Gastrocnemius medialis (tissue), 4 donors: ENCODE measurements at regions not wholly inside any gene's neighbourhood (a gene's known extent, or its start where the extent isn't known, plus 50 kb on each side); places are given as distances from the start of the nearest gene placed in this dataset.

Experiments used
- POLR2A ChIP-seq, 2 donors: fragments of 450-650 bp; IDR thresholded peaks; one replicate each; pipeline ENCODE4 v1.6.1; 2017; ENCODE audit warnings: antibody characterized with exemption in 2 of 2, mild to moderate bottlenecking in 2 of 2, moderate library complexity in 2 of 2
- TF ChIP-seq, protein P1 (sequence below), 5 experiments: fragments of 450-650 bp in 3 of 5; fragments of 200-600 bp in 2 of 5; sonication (generic) in 2 of 5; IDR thresholded peaks in 4 of 5; conservative IDR thresholded peaks in 1 of 5; 1 replicate in 4 of 5; 2 replicates in 1 of 5; pipeline ENCODE4 v1.5.1; 2016 to 2019; ENCODE audit warnings: antibody characterized with exemption in 5 of 5, mild to moderate bottlenecking in 3 of 5, moderate library complexity in 3 of 5

DNA sequence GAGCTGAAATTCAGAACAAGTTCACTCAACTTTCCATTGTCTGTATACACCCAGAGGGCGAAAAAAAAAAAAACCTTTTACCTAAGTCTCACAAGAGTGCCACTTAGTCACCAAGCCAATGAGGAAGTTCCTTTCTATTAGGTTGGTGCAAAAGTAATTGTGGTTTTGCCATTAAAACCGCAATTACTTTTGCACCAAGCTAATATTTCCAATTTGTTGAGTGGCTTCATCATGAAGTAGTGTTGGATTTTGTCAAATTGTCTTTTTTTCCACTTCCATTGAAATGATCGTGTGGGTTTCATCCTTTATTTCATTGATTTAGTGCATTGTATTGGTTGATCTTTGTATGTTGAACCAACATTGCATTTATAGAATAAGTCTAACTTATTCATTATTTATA is 253.9 kb downstream of the ZIC4 start:
- TF ChIP-seq, protein P1, sequence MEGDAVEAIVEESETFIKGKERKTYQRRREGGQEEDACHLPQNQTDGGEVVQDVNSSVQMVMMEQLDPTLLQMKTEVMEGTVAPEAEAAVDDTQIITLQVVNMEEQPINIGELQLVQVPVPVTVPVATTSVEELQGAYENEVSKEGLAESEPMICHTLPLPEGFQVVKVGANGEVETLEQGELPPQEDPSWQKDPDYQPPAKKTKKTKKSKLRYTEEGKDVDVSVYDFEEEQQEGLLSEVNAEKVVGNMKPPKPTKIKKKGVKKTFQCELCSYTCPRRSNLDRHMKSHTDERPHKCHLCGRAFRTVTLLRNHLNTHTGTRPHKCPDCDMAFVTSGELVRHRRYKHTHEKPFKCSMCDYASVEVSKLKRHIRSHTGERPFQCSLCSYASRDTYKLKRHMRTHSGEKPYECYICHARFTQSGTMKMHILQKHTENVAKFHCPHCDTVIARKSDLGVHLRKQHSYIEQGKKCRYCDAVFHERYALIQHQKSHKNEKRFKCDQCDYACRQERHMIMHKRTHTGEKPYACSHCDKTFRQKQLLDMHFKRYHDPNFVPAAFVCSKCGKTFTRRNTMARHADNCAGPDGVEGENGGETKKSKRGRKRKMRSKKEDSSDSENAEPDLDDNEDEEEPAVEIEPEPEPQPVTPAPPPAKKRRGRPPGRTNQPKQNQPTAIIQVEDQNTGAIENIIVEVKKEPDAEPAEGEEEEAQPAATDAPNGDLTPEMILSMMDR (IDR thresholded peaks at IDR 0.05 in 4 of 5, conservative IDR thresholded peaks at IDR 0.05 in 1 of 5): no peak
- no peak for TF ChIP-seq POLR2A (IDR thresholded peaks at IDR 0.05)
